GM21381 (cell line): ENCODE measurements at regions not wholly inside any gene's neighbourhood (a gene's known extent, or its start where the extent isn't known, plus 50 kb on each side); places are given as distances from the start of the nearest gene placed in this dataset.
"Not testable (repeated sequence)": the region's sequence is repeated elsewhere in the genome, so short reads cannot be mapped to it uniquely, and the experiment has no call there.

ENCODE experiments used
- ATAC-seq: cut with Tn5 transposase; IDR thresholded peaks from one replicate; pipeline ENCODE4 v1.9.1; 2021; ENCODE audit warnings: mild to moderate bottlenecking, moderate library complexity; ENCODE audit not compliant: unreplicated experiment

- no peak for ATAC-seq
These were observed 873.5 kb downstream of the OTOL1 start for GRCh38 chr3:162370141-162370540.

- ATAC-seq, result no peak
These were observed 880.2 kb downstream of the OTOL1 start for GRCh38 chr3:162376761-162377160.

GRCh38 chr3:162377608-162378007 is 881.0 kb downstream of the OTOL1 start:
- no peak for ATAC-seq

GRCh38 chr3:162385387-162385786 is 888.8 kb downstream of the OTOL1 start:
- ATAC-seq, result no peak

- no peak for ATAC-seq
These were observed 894.3 kb downstream of the OTOL1 start for GRCh38 chr3:162390891-162391290.

GRCh38 chr3:162391301-162391700 is 894.7 kb downstream of the OTOL1 start:
- ATAC-seq, result no peak

GRCh38 chr3:162395496-162395895 is 898.9 kb downstream of the OTOL1 start:
- no peak for ATAC-seq

GRCh38 chr3:162398554-162398953 is 901.9 kb downstream of the OTOL1 start:
- ATAC-seq, result no peak

GRCh38 chr3:162400697-162401096 is 904.1 kb downstream of the OTOL1 start:
- no peak for ATAC-seq

GRCh38 chr3:162411556-162411955 is 914.9 kb downstream of the OTOL1 start:
- ATAC-seq, result not testable (repeated sequence)

- no peak for ATAC-seq
These were observed 925.1 kb downstream of the OTOL1 start for GRCh38 chr3:162421721-162422120.

- no peak for ATAC-seq
These were observed 931.6 kb downstream of the OTOL1 start for GRCh38 chr3:162428192-162428591.

- no peak for ATAC-seq
These were observed 939.1 kb downstream of the OTOL1 start for GRCh38 chr3:162435750-162436149.

GRCh38 chr3:162436826-162437225 is 940.2 kb downstream of the OTOL1 start:
- ATAC-seq, result no peak

GRCh38 chr3:162437480-162437879 is 940.9 kb downstream of the OTOL1 start:
- ATAC-seq, result no peak

- no peak for ATAC-seq
These were observed 945.1 kb downstream of the OTOL1 start for GRCh38 chr3:162441716-162442115.

GRCh38 chr3:162443376-162443775 is 946.8 kb downstream of the OTOL1 start:
- ATAC-seq, result no peak

- ATAC-seq, result no peak
These were observed 972.2 kb downstream of the OTOL1 start for GRCh38 chr3:162468791-162469190.

GRCh38 chr3:162487138-162487537 is 990.5 kb downstream of the OTOL1 start:
- ATAC-seq, result no peak

GRCh38 chr3:162489853-162490252 is 993.2 kb downstream of the OTOL1 start:
- no peak for ATAC-seq

- ATAC-seq, result no peak
These were observed 995.3 kb downstream of the OTOL1 start for GRCh38 chr3:162491952-162492351.

GRCh38 chr3:162492446-162493081 is 996.0 kb downstream of the OTOL1 start:
- ATAC-seq, result no peak

GRCh38 chr3:162498626-162499025 is 1002.0 kb downstream of the OTOL1 start:
- no peak for ATAC-seq
